Cardiac septum (tissue), 1 donor: ENCODE measurements at regions not wholly inside any gene's neighbourhood (a gene's known extent, or its start where the extent isn't known, plus 50 kb on each side); places are given as distances from the start of the nearest gene placed in this dataset.

Source experiments
- DNase-seq: peaks from one replicate; pipeline ENCODE4 v3.0.0-alpha.2; 2020; ENCODE audit warnings: low spot score
- intact Hi-C: fragments of 100-400 bp; cut with DNase I; formaldehyde crosslinking; loops from one replicate; pipeline ENCODE4 v1.14.0; 2022
- donor health status: DM: no; HTN: no; CAD: no.

DNA sequence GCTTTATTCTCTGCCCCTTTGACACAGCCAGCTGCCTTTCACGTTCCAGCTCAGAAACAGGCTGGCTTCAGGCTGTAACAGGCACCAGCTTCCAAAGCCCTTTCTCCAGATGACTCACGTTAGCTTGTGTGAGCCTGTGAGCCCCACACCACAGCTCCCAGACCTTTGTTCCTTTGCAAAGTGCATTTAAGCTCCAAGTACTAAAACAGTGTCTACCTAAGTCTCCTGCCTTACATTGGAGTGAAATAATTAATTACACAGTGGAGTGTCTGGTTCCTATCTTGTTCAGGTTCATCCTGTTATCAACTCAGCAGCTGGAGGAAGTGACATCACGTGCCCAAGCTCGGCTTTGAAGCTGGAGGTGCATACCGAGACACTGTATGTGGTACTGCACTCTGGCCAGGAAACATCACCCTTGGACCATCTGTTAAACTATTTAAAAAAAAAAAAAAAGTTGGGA, 475.8 kb downstream of the FOXO1 start:
- no peak for DNase-seq
- intact Hi-C loops, result loop anchor here (5.0 kb wide), 1 partner anchor 477 kb away; the partner anchor contains the start of gene FOXO1

GRCh38 chr13:40191186-40191980, 475.1 kb downstream of the FOXO1 start:
- DNase-seq, result no peak
- intact Hi-C loops, result loop anchor here (5.0 kb wide), 1 partner anchor 476 kb away; the partner anchor contains the start of gene FOXO1

GRCh38 chr13:40192452-40192851, 474.0 kb downstream of the FOXO1 start:
- intact Hi-C loops, result loop anchor here (5.0 kb wide), 1 partner anchor 475 kb away; the partner anchor contains the start of gene FOXO1
- no peak for DNase-seq

DNA sequence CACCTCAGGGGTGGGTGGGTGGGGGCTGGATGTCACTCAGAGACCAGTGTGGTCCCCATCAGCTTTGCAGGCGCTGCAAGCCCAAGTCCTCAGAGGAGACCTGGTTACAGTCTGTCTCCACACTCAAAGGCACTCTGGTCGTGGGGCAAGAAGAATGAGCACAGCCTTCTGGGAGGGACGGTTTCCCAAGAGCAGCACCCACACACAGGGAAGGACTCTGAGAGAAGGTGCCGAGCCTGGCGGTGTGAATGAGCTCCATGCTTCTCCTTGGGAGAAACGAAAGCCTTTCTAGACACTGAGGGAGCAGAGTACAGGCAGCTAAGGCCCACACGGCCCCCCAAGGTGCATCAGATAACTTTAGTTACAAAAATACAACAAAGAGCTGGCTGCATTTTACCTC, 473.6 kb downstream of the FOXO1 start:
- intact Hi-C loops, result loop anchor here (5.0 kb wide), 1 partner anchor 474 kb away; the partner anchor contains the start of gene FOXO1
- no peak for DNase-seq

DNA sequence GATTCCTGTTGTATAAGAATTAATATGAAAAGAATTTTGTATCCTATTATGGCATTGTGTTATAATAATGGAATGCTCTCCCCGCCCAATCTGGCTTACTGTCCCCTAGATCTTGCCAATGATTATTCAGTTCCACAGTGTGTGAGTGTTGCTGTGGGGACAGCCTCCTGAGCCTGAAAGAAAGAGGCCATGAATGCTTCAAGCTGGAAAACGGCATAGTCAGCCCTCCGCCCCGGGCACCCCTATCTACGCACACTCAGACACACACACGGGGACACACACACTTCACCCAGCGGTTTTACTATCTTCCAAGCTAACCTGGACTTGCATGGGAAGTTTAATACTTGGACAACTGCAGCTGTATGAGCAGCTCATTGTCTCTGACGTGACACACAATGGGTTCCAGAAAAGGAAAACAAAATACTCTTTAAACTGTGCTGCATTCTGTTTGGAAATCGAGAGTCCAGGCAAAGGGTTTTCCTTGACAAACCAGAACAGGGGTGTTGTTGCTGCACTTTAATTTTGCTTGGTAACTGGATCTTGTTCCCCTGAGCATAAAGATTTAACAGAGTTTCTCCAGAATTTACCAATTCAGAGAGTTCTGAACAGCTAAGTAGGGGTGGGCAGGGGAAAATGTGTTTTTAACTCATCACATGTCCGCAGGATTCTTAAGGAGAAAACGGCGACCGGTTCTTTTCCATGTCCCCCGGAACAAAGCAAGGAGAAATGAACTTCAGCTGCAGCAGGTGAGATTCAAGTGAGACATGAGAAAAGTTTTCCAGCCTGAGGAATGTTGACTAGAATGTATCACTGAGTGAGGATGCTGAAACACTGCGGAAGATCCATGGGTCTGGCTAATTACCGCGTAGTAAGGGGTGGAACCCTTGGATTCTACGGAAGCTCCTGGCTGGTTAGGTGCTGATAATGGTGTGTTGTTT, 472.9 kb downstream of the FOXO1 start:
- no peak for DNase-seq
- intact Hi-C loops, result loop anchor here (2.0 to 5.0 kb wide), 2 partner anchors 119 to 474 kb away; partner anchors contain the start of gene FOXO1

DNA sequence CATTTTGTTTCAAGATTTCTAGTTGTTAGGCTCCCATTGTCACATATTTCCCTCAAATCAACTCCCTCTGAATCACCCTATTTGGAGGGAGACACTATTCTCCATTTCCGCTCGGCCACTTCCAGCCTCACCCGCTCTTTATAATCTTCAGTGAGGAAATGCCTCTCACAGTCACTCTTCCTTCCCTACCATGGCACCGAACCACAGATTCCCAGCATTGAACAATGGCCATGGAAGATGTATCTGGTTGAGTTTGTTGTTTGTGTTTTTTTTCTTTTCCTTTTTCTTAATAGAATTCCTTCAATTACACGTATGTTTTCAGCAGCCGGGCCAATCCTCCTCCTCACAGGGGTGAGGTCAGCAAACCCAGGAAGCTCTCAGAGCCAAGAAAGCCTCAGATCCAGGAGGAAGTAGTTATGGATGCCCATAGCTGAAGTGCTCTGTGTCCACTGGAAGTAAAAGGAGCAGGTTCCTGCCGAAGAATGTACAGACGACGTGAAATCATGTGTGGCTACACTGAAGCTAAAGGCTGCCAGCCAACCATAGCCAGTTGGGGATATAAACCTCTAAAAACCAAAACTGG, 472.1 kb downstream of the FOXO1 start:
- intact Hi-C loops, result loop anchor here (2.0 to 5.0 kb wide), 2 partner anchors 118 to 473 kb away; partner anchors contain the start of gene FOXO1
- no peak for DNase-seq

DNA sequence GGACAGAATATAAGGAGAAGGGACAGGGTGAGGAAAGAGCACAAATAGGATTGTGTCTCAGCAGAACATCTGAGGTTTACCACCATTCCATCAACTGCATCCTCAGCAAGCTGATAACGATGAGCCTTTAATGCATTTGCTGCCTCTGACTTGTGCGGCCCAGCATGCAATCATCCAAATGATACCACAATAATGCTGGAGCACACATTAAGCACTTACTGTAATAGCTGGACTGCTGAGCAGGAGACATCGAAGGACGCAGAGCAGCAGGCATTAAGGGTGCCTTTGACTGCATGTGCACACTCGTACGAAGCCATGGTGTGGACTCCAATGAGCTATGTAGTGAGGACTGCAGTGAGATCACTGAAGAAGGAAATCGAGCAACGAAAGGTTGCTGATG, 469.4 kb downstream of the FOXO1 start:
- no peak for DNase-seq
- intact Hi-C loops, result no loop called here

DNA sequence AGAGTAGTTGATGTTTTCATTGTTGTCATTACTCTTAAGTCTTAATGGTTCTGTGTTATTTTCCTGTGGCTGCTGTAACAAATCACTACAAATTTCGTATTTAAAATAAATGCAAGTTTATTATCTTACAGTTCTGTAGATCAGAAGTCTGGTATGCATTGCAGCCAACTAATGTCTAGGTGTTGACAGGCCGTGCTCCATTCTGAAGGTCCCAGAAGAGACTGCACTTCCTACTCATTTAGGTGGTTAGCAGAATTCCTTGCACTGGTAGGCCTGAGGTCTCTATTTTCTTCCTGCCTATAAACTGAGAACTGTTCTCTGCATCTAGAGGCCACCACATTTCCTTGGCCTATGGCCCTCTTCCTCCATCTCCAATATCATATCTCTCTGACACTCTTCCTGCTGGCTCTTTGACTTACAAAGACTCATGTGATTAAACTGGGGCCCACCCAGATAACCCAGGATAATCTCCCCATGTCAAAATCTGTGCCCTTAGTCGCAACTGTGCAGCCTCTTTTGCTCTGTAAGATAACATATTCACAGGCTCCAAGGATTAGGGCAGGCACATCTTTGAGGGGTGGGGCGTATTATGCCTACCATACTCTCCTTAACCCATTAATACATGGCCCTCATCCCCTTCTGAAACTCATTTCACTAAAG, 468.4 kb downstream of the FOXO1 start:
- intact Hi-C loops, result no loop called here
- DNase-seq, result no peak

GRCh38 chr13:40200273-40200978, 466.0 kb downstream of the FOXO1 start:
- intact Hi-C loops, result no loop called here
- no peak for DNase-seq

DNA sequence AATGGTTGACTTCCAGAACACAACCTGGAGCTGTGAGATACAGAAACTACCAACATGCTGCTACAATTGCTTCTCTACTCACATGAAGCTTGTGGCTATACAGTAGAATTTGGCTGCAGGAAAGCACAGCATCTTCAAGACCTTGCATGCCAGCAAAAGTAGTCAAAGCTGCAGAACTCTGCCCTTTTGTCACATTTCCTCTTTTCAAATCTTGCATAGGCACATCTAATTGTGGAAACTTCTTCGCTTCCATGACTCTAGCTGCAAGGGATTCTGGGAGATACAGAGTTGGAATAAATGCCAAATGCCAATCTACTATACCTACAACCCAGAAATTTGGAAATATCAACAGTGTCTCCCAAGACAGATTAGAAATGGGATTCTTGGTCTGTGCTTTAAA, 462.2 kb downstream of the FOXO1 start:
- no peak for DNase-seq
- intact Hi-C loops, result no loop called here

- intact Hi-C loops, result no loop called here
- no peak for DNase-seq
Observed at GRCh38 chr13:40205771-40206240, 460.6 kb downstream of the FOXO1 start.

GRCh38 chr13:40206241-40207000, 460.0 kb downstream of the FOXO1 start:
- no peak for DNase-seq
- intact Hi-C loops, result no loop called here

DNA sequence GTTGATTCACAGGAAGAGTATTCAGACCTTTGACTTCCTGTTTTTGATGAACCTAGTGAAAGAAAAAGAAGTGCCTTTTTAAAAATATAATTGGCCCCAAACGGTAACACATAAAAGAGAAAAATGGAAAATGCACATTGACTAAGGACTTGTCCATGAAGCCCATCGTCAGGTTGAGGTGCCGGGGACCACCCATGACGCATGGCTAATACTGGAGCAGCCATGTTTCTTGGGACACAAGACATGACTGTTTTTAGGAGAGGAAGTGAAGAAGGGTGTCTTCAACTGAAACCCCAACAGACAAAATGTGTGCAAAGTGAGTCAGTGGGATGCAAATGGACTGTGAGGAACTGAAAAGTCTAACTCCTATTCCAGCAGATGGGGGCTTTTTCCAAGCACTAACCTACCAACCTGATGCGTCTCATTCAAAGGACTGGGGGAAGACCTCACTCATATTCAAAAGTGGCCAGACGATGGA, 459.4 kb downstream of the FOXO1 start:
- intact Hi-C loops, result no loop called here

GRCh38 chr13:40208517-40208916, 457.9 kb downstream of the FOXO1 start:
- intact Hi-C loops, result no loop called here
- DNase-seq, result no peak

More for the DNA sequence above, 459.4 kb downstream of the FOXO1 start:
- no peak for DNase-seq

DNA sequence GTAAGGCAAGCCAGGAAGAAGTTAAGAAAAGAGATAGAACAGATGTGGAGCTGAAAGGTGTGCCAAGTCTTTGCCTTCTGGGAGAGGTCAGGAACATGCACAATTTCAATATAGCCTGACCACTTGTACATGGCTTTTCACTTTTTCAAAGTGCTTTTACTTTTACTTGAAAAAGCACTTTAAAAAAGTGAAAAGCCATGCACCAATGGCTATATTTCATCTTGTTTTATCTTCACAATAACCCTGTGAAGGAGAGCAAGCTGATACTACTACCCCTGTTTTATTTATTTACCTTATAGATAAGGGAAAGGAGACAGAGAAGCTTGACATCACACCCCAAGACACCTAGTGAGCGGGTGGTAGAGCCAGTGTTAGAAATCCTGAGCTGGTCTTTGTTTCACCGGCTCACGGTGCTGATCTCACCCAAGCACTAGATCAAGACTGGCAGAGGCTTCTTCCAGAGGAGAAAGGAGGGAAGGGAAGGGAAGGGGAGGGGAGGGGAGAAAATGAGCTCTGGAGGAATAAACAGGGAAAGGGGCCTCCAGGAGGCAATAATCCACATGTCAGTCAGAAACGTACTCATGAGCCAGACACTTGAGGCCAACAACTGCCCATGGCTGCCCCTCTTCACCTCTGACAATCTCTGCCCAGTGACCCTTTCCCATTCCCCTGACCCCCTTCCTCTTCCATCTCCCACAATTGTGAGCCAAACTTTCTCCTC, 455.4 kb downstream of the FOXO1 start:
- intact Hi-C loops, result no loop called here
- no peak for DNase-seq

- intact Hi-C loops, result no loop called here
- DNase-seq, result no peak
Observed at GRCh38 chr13:40211586-40211968, 454.9 kb downstream of the FOXO1 start.

DNA sequence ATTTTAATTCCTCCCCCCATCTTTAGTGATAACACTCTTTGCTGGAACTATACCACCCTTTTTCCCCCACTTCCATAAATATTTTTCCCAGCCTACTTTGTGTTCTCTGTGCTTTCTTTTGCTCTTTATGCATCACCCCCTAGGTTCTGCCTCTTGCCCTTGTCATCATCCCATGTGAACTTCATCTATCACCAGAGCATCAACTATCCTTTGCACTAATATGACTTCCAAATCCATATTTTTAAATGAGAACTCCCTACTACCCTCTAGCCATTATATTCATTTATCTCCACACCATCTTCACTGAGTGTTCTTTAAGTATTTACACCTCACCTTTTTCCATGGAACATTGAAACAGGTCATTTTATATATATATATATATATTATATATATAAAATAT, 452.7 kb downstream of the FOXO1 start:
- no peak for DNase-seq
- intact Hi-C loops, result no loop called here
